C4-2B (cell line): ENCODE measurements at regions not wholly inside any gene's neighbourhood (a gene's known extent, or its start where the extent isn't known, plus 50 kb on each side); places are given as distances from the start of the nearest gene placed in this dataset.

Experiments
- CTCF ChIP-seq: fragments of 450-650 bp; conservative IDR thresholded peaks from 2 replicates; pipeline ENCODE4 v1.5.1; 2017; ENCODE audit warnings: mild to moderate bottlenecking
- ZFX ChIP-seq: fragments of 450-650 bp; IDR thresholded peaks from 2 replicates; pipeline ENCODE4 v1.6.1; 2017

- TF ChIP-seq CTCF (no peak), ZFX (no peak)
Observed at GRCh38 chr10:64659311-64659710, 1138.1 kb downstream of the REEP3 start.
